SJCRH30 (cell line): ENCODE measurements at regions not wholly inside any gene's neighbourhood (a gene's known extent, or its start where the extent isn't known, plus 50 kb on each side); places are given as distances from the start of the nearest gene placed in this dataset.
A peak's percentile ranks its signal among the peaks of the same experiment; 100 is the strongest.
"Not testable (repeated sequence)": the region's sequence is repeated elsewhere in the genome, so short reads cannot be mapped to it uniquely, and the experiment has no call there.

Experiments
- DNase-seq, 2 experiments: peaks; one replicate each; pipeline ENCODE4 v3.0.0-alpha.2; 2015 to 2020
- H3K27ac ChIP-seq: fragments of 250-450 bp; sonication (Bioruptor Pico); 2 replicates; pipeline ENCODE4 v1.5.1; 2020; ENCODE audit warnings: mild to moderate bottlenecking, moderate library complexity
- H3K27me3 ChIP-seq: fragments of 250-450 bp; sonication (Bioruptor Pico); 2 replicates; pipeline ENCODE4 v1.5.1; 2020; ENCODE audit warnings: mild to moderate bottlenecking, moderate library complexity
- H3K36me3 ChIP-seq: fragments of 250-450 bp; sonication (Bioruptor Pico); 2 replicates; pipeline ENCODE4 v1.5.1; 2020; ENCODE audit warnings: mild to moderate bottlenecking, moderate library complexity
- H3K4me1 ChIP-seq: fragments of 250-450 bp; sonication (Bioruptor Pico); 2 replicates; pipeline ENCODE4 v1.5.1; 2020; ENCODE audit warnings: mild to moderate bottlenecking, moderate library complexity
- H3K4me3 ChIP-seq: fragments of 250-450 bp; sonication (Bioruptor Pico); 2 replicates; pipeline ENCODE4 v1.5.1; 2020; ENCODE audit warnings: mild to moderate bottlenecking, moderate library complexity
- H3K9me3 ChIP-seq: fragments of 250-450 bp; sonication (Bioruptor Pico); replicated peaks from 2 replicates; pipeline ENCODE4 v1.5.1; 2020; ENCODE audit warnings: mild to moderate bottlenecking, moderate library complexity

DNA sequence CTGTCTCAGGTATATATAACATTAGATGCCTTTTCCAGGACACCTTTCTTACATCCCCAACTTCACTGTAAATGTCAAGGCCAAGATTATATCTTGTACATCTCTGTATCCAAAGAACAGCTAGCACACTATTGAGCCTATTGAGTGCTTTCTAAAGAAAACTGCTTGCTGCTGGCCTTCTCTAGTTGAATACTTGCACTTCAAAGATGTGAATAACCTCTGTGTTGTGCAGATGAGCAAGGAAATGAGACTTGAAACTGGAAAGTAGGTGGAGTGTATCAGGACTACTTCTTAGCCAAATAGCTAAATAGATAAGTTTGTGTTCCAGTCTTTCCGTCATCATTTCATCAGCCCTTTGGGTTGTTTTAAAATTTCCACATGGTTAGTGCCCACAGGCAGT, 704.4 kb upstream of the AMOT start:
- Histone ChIP-seq H3K27me3 (no peaks in the 10 kb centered on the region), H3K9me3 (no peaks in the 10 kb centered on the region), H3K4me1 (peaks cover 16% of the 10 kb centered on the region), H3K4me3 (no peak overlapping the region), H3K27ac (no peak overlapping the region), H3K36me3 (no peaks in the 10 kb centered on the region)
- no peak for DNase-seq

DNA sequence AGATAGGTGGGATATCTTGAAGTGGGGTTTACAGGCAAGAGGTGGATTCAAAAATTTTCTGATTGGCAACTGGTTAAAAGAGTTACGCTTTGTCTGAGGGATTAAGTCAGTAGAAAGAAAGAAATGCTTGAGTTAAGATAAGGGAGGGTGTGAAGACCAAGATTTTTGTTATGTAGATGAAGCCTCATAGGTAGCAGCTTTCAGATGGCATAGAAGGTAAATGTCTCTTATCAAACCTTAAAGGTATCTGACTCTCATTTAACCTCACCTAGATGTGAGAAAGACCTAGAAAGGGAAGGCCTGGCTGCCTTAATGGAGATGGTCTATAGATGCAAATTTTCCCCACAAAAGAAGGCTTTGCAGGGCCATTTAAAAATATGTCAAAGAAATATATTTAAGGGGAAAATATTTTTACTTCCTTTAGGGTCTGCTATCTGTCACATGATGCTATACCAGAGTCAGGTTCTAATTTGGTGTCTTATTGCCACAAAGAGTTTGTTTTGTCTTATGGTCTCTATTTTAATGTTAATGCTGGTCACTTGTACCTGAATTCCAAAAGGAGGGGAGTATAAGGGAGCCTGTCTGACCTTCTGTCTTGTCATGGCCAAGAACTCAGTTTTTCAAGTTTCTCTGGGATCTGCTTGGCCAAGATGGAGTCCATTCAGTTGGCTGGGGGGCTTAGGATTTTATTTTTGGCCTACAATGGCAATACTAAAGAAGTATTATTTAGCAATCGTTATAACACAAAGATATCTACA, 699.1 kb upstream of the AMOT start:
- Histone ChIP-seq H3K9me3 (no peaks in the 10 kb centered on the region), H3K27ac (no peak overlapping the region), H3K4me1 (no peaks in the 10 kb centered on the region), H3K27me3 (no peaks in the 10 kb centered on the region), H3K4me3 (no peak overlapping the region), H3K36me3 (no peaks in the 10 kb centered on the region)
- no peak for DNase-seq

DNA sequence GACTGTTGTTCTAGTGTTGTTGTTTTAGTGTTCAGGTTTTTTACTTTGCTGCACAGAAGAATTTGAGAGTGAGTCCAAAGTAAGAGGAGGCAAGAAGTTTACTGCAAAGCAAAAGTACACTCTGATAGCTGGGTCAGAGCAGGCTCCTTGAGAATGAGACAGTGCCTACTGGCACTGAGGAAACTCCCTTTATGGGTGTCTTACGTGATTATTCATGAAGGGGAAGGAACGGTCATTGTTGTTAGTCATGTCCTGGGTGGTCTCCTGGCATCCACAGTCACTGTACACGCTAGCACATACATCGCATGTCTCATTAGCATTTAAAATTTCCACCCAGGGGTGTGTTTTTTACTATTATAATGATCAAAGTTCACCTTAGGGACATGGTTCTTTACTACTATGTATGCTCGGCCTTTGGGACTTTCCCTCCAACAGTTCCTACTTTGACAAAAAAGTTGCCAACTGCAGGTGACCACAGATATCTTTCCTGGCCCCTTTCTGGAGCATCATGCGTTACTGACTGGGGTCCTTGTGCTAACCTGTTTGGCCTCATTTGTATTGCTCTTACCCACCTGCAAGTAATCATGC, 688.9 kb upstream of the AMOT start:
- H3K27ac ChIP-seq = no peak overlapping the region
- no peaks in the 10 kb centered on the region for H3K36me3 ChIP-seq
- H3K9me3 ChIP-seq = no peaks in the 10 kb centered on the region
- no peaks in the 10 kb centered on the region for H3K27me3 ChIP-seq
- H3K4me3 ChIP-seq = no peak overlapping the region
- H3K4me1 ChIP-seq = no peaks in the 10 kb centered on the region
- no peak for DNase-seq

DNA sequence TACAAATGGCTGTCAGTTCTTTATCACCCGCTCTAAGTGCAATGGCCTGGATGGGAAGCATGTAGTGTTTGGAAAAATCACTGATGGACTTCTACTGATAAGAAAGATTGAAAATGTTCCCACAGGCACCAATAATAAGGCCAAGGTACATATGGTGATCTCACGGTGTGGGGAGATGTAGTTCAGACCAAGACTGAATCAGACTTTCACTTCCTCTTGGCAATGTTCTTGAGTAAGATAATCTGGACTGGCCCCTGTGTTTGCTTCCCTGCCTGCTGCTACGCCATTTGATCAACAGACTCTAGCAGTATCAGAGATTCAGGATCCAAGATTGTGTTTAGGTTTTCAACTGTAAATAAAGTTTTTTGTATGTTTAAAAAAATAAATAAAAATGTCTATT, 682.2 kb upstream of the AMOT start:
- Histone ChIP-seq H3K9me3 (no peaks in the 10 kb centered on the region), H3K4me1 (no peaks in the 10 kb centered on the region), H3K27ac (no peak overlapping the region), H3K4me3 (no peak overlapping the region), H3K27me3 (no peaks in the 10 kb centered on the region), H3K36me3 (no peaks in the 10 kb centered on the region)
- DNase-seq = no peak

DNA sequence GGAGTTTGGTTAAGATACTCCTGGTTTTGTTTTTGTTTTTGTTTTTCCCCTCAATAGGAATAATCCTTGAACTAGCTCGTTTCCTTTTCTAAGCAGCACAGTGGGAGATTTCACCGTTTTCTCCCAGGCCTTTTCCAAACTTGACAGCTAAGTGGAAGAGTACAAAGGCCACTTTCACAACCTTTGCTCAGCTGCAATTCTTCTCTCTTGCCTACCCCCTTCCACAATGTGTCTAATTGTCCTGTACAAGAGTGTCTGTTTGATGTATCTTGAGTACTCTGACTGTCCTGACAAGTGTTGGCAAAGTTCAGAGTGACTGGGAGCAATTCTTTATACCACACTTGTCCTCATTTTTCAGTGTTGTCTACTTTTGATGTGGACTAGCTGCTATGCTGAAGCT, 674.3 kb upstream of the AMOT start:
- no peaks in the 10 kb centered on the region for H3K9me3 ChIP-seq

DNA sequence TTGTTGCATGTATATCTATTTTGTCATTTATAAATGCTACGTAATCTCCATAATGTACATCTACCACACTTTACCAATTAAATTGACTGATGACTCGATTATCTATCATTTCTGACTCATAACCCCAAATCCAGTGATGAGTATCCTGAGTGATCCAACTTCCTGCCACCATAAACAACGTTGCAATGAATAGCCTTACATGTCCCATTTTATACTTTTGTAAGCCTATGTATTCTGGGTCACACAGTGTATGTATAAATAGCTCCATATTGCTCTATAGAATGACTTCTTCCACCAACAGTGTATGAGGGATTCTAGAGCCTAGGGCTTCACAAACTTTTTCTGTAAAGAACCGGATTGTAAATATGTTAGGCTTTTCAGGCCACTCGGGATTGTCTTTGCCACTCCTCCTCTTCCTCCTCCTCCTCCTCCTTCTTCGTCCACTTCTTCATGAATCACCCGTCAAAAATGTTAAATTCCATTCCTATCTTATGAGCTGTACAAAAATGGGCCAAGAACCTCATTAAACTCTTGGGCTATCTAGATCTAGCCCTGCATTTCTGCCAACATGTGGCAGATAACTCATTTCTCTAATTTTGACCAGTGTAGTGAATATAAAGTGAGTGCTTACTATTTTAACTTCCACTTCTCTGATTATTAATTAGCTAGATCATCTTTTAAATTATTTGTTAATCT, 672.2 kb upstream of the AMOT start:
- Histone ChIP-seq H3K9me3 (no peaks in the 10 kb centered on the region), H3K4me1 (no peaks in the 10 kb centered on the region), H3K27me3 (no peaks in the 10 kb centered on the region), H3K4me3 (no peak overlapping the region), H3K36me3 (no peaks in the 10 kb centered on the region), H3K27ac (no peak overlapping the region)
- DNase-seq = peak in 1 of 2 experiments; percentile 1

More for the DNA sequence above, 674.3 kb upstream of the AMOT start:
- Histone ChIP-seq H3K4me1 (no peaks in the 10 kb centered on the region), H3K27ac (no peak overlapping the region), H3K36me3 (no peaks in the 10 kb centered on the region), H3K27me3 (no peaks in the 10 kb centered on the region), H3K4me3 (no peak overlapping the region)
- no peak for DNase-seq

DNA sequence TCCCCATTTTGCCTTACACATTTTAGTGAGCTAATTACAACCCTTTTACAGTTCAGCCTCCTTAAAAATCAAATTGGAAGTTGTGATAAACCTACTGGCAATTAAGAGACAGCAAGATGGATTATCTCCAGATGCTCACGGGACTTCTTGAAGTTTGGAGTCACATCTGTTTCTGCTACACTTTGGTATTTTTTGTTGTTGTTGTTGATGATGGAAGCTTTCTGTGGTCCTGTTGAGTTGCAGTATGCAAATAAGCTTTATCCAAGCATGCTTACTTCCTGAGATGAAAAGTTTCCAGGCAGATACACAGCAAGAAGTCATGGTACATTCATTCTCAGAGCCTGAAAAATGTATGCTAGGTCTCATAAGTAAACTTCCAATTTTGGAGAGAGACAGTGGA, 670.0 kb upstream of the AMOT start:
- Histone ChIP-seq H3K9me3 (no peaks in the 10 kb centered on the region), H3K27ac (no peak overlapping the region), H3K27me3 (no peaks in the 10 kb centered on the region), H3K4me1 (no peaks in the 10 kb centered on the region), H3K36me3 (no peaks in the 10 kb centered on the region), H3K4me3 (no peak overlapping the region)
- DNase-seq = no peak

DNA sequence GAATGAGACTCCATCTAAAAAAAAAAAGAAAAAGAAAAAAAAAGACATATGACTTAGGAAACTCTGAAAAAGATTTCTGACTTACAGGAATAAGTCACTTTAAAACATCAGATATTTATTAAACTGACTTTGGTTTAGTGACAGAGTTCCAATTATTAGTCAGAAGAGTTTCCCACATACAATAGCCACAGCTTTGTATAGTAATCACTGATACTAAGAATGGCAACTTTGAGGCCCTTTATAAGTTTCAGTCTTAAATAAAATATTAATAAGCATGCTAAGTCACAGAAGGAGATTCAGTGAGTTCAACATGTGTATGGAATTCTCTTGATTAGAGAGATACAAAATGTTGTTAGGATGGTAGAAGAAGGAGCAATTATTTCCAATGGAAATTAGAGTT, 652.3 kb upstream of the AMOT start:
- Histone ChIP-seq H3K36me3 (no peaks in the 10 kb centered on the region), H3K4me1 (no peaks in the 10 kb centered on the region), H3K27ac (no peak overlapping the region), H3K4me3 (no peak overlapping the region), H3K27me3 (no peaks in the 10 kb centered on the region), H3K9me3 (no peaks in the 10 kb centered on the region)
- no peak for DNase-seq

DNA sequence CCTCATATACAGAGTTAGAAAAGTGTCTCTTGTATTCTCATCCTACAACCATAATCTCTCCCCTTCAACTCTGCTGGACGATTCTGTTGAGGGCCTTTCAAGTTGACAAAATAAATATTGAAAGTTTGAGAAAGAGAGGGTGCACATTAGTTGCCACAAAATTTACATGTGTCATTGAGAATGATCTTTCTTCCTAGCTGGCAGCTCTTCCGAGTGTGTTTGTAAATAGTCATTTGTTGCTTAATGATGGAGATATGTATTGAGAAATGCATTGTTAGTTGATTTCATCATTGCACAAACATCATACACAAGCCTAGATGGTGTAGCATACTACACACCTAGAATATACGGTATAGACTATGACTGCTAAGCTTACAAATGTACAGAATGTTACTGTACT, 632.8 kb upstream of the AMOT start:
- DNase-seq = no peak
- Histone ChIP-seq H3K4me1 (no peaks in the 10 kb centered on the region), H3K27ac (no peak overlapping the region)

DNA sequence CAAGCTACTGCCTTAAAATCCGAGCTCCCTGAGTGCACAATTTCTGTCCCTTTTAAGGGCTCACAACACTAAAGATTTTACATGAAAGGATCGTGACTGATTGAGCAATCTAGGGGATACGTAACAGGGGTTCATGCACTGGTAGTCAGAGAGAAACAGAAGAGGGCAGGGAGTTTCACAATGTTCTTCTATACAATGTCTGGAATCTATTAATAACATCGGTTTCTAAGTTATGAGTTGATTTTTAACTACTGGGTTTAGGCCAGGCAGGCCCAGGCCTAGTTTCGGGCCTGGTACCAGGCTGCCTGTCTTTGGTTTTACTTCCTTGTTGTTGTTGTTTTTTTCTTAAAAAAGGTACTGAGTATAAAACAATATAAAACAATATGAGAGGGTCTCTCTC, 632.4 kb upstream of the AMOT start:
- not testable (repeated sequence) for H3K27me3 ChIP-seq, H3K9me3 ChIP-seq, H3K27ac ChIP-seq, H3K4me1 ChIP-seq, H3K36me3 ChIP-seq, DNase-seq, H3K4me3 ChIP-seq

More for the DNA sequence above, 632.8 kb upstream of the AMOT start:
- H3K27me3 ChIP-seq = no peaks in the 10 kb centered on the region
- no peaks in the 10 kb centered on the region for H3K36me3 ChIP-seq
- no peaks in the 10 kb centered on the region for H3K9me3 ChIP-seq
- H3K4me3 ChIP-seq = no peak overlapping the region

DNA sequence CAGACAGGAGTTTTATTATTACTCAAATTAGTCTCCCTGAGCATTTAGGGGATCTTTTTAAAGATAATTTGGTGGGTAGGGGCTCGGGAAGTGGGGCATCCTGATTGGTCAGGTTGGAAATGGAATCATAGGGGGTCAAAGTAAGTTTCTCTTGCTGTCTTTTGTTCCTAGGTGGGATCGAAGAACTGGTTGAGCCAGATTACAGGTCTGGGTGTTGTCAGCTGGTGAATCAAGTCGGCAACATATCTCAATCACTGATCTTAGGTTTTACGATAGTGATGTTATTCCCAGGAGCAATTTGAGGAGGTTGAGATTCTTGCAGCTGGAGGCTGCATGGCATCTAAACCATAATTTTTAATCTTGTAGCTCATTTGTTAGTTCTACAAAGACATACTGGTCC, 629.5 kb upstream of the AMOT start:
- no peaks in the 10 kb centered on the region for H3K4me1 ChIP-seq
- H3K9me3 ChIP-seq = no peaks in the 10 kb centered on the region
- H3K27ac ChIP-seq = no peak overlapping the region
- no peak overlapping the region for H3K4me3 ChIP-seq
- no peaks in the 10 kb centered on the region for H3K36me3 ChIP-seq
- H3K27me3 ChIP-seq = no peaks in the 10 kb centered on the region
- DNase-seq = no peak

DNA sequence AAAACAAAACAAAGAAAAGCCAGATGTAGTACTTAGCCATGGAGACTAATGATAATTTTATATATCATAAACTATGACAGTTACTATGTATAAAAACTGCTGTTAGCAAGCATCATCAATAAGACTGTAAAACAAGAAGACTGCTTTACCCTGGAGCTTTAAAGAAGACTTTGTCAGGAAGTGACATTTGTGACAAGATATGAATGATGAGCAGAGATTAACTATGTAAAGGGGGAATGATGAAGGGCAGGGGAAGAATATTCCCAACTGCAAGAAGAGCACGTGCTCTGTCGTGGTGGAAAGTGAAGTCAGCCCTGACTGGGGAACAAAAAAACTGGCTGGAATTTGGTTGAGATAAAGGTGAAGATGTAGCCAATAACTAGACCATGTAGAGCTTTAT, 617.1 kb upstream of the AMOT start:
- no peak overlapping the region for H3K4me3 ChIP-seq
- H3K27me3 ChIP-seq = no peaks in the 10 kb centered on the region
- no peak for DNase-seq
- H3K4me1 ChIP-seq = no peaks in the 10 kb centered on the region
- H3K27ac ChIP-seq = no peak overlapping the region
- H3K9me3 ChIP-seq = no peaks in the 10 kb centered on the region
- H3K36me3 ChIP-seq = no peaks in the 10 kb centered on the region

DNA sequence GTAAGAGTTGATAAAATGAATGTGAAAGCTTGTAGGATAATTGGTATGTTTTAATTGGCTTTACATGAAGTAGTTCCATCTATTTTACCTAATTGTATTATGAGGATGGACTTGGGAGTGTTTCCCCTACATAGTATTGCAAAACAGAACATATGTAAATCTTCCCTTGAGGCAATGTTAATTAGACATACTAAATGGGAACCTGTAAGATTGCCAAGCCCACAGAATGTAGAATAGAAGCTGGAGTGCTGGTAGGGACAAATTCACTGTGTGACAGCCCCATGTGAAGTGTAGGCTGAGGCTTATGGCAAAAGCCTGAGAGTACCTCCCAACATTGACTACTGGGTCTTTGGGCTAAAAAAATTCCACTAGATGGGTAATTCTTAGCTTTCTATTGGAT, 615.0 kb upstream of the AMOT start:
- Histone ChIP-seq H3K9me3 (no peaks in the 10 kb centered on the region), H3K27me3 (no peaks in the 10 kb centered on the region), H3K36me3 (no peaks in the 10 kb centered on the region), H3K4me1 (no peaks in the 10 kb centered on the region), H3K27ac (no peak overlapping the region), H3K4me3 (no peak overlapping the region)
- DNase-seq = no peak

DNA sequence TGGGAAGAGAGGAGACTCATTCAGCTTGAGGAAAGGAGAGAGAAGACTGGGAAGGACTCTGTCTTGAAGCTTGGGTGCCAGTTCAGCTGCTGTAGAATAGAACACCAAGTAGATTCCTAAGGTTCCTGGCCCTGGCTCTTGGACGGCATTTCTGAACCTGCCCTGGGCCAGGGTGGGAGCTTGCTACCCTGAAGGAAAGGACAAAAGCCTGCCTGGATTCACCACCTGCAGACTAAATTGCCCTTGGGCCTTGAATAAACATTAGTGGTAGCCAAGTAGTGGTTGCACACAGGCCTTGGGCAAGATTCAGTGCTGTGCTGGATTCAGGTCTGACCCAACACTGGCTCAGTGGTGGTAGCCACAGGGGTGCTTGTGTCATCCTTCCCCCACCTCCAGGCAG, 588.4 kb upstream of the AMOT start:
- no peak overlapping the region for H3K4me3 ChIP-seq
- no peak for DNase-seq
- H3K27me3 ChIP-seq = no peaks in the 10 kb centered on the region
- no peaks in the 10 kb centered on the region for H3K36me3 ChIP-seq
- H3K27ac ChIP-seq = no peak overlapping the region
- no peaks in the 10 kb centered on the region for H3K4me1 ChIP-seq
- H3K9me3 ChIP-seq = no peaks in the 10 kb centered on the region

DNA sequence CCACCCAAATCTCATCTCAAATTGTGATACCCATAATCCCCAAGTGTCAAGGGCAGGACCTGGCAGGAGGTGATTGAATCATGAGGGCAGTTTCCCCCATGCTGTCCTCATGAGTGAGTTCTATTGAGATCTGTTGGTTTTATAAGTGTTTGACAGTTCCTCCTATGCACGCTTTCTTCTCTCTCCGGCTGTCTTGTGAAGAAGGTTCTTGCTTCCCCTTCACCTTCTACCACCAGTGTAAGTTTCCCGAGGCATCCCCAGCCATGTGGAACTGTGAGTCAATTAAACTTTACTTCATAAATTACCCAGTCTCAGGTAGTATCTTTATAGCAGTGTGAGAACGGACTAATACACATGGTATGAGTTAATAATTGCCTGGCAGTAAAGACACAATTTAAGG, 581.7 kb upstream of the AMOT start:
- H3K27ac ChIP-seq = no peak overlapping the region
- no peaks in the 10 kb centered on the region for H3K9me3 ChIP-seq
- no peaks in the 10 kb centered on the region for H3K36me3 ChIP-seq
- H3K4me3 ChIP-seq = no peak overlapping the region
- no peak for DNase-seq
- H3K27me3 ChIP-seq = no peaks in the 10 kb centered on the region
- H3K4me1 ChIP-seq = no peaks in the 10 kb centered on the region

DNA sequence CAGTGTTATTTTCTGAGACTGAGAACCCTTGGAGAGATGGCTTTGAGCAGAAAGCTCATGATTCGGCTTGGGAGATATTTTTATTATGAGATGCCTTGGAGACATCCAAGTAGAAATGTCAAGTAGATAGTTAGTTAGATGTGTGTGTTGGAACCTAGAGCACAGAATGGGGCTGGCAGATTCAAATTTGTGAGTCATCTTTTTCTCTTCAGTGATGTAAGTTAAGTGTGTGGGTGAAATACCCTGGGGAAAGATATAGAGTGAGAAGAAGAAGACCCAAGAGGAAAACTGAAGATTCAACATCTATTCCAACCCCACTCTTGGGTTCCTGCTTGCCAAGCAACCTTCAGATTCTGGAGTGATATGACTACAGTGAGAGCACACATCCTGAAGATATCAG, 580.8 kb upstream of the AMOT start:
- Histone ChIP-seq H3K36me3 (no peaks in the 10 kb centered on the region), H3K27ac (no peak overlapping the region), H3K27me3 (no peaks in the 10 kb centered on the region), H3K9me3 (no peaks in the 10 kb centered on the region), H3K4me3 (no peak overlapping the region), H3K4me1 (no peaks in the 10 kb centered on the region)
- no peak for DNase-seq
